IMR-90 (cell line): ENCODE measurements at regions not wholly inside any gene's neighbourhood (a gene's known extent, or its start where the extent isn't known, plus 50 kb on each side); places are given as distances from the start of the nearest gene placed in this dataset.

Experiments
- ATAC-seq: fragments of 200-7000 bp; cut with Tn5 transposase; 2 replicates; pipeline ENCODE4 v1.9.1; 2020; ENCODE audit warnings: low read depth, mild to moderate bottlenecking, moderate library complexity
- BruUV-seq: library from RNA; stranded (reverse); fragments of 400-500 nt; replicated peaks from 2 replicates; lab custom pipeline; 2021; lab: Mats Ljungman, UMichigan
- CTCF ChIA-PET: fragments of 300-600 bp; formaldehyde crosslinking; extraction: SDS; loops from one replicate; lab custom pipeline; 2021; ENCODE audit warnings: antibody characterized with exemption; lab: Yijun Ruan, JAX
- POLR2A ChIA-PET: fragments of 300-600 bp; sonication (Branson Sonifier 250); formaldehyde crosslinking; loops from one replicate; lab custom pipeline; 2022; ENCODE audit warnings: antibody characterized with exemption; ENCODE audit not compliant: unreplicated experiment; lab: Charles Lee
- DNase-seq: peaks from one replicate; pipeline ENCODE4 v3.0.0; 2013
- H2AFZ ChIP-seq: replicated peaks from 2 replicates; pipeline ENCODE3; 2013; ENCODE audit warnings: low read length, mild to moderate bottlenecking; ENCODE audit not compliant: poor library complexity
- H2AK5ac ChIP-seq: 2 replicates; pipeline ENCODE4 v1.6.1; 2013; ENCODE audit warnings: low read depth, low read length, inconsistent platforms
- H2AK9ac ChIP-seq: replicated peaks from 2 replicates; pipeline ENCODE3; 2013; ENCODE audit warnings: mild to moderate bottlenecking, low read depth, low read length, moderate library complexity; ENCODE audit not compliant: poor library complexity
- H2BK120ac ChIP-seq: 2 replicates; pipeline ENCODE4 v1.6.1; 2013; ENCODE audit warnings: low read depth, low read length, inconsistent platforms
- H2BK15ac ChIP-seq: 3 replicates; pipeline ENCODE4 v1.6.1; 2013; ENCODE audit warnings: low read depth, low read length, inconsistent platforms
- H2BK20ac ChIP-seq: 2 replicates; pipeline ENCODE4 v1.6.1; 2013; ENCODE audit warnings: low read depth, mild to moderate bottlenecking, inconsistent platforms, low read length, moderate library complexity
- H2BK5ac ChIP-seq: 2 replicates; pipeline ENCODE4 v1.6.1; 2013; ENCODE audit warnings: mild to moderate bottlenecking, low read depth, low read length, inconsistent platforms; ENCODE audit not compliant: poor library complexity, severe bottlenecking
- H3K14ac ChIP-seq: replicated peaks from 2 replicates; pipeline ENCODE4 v1.6.1; 2013; ENCODE audit warnings: low read depth, low read length, inconsistent platforms
- H3K18ac ChIP-seq: 2 replicates; pipeline ENCODE4 v1.6.1; 2013; ENCODE audit warnings: low read depth, low read length, control low read depth
- H3K23ac ChIP-seq: 2 replicates; pipeline ENCODE4 v1.6.1; 2013; ENCODE audit warnings: low read depth, low read length, inconsistent platforms
- H3K27ac ChIP-seq: 2 replicates; pipeline ENCODE4 v1.5.1; 2013; ENCODE audit warnings: mild to moderate bottlenecking, control low read depth, low read length; ENCODE audit not compliant: insufficient read depth
- H3K27me3 ChIP-seq: 2 replicates; pipeline ENCODE4 v1.6.1; 2013; ENCODE audit warnings: low read length; ENCODE audit not compliant: control insufficient read depth, insufficient read depth
- H3K36me3 ChIP-seq: 2 replicates; pipeline ENCODE4 v1.6.1; 2013; ENCODE audit warnings: low read length, mixed read lengths; ENCODE audit not compliant: control insufficient read depth, insufficient read depth
- H3K4ac ChIP-seq: 2 replicates; pipeline ENCODE4 v1.6.1; 2013; ENCODE audit warnings: low read depth, low read length, inconsistent platforms
- H3K4me1 ChIP-seq: 2 replicates; pipeline ENCODE4 v1.6.1; 2013; ENCODE audit warnings: low read length, mixed read lengths; ENCODE audit not compliant: control insufficient read depth, insufficient read depth
- H3K4me2 ChIP-seq: 2 replicates; pipeline ENCODE4 v1.6.1; 2013; ENCODE audit warnings: low read depth, mild to moderate bottlenecking, control low read depth, low read length, moderate library complexity
- H3K4me3 ChIP-seq: 2 replicates; pipeline ENCODE4 v1.5.1; 2013; ENCODE audit warnings: low read depth, mild to moderate bottlenecking, control low read depth, low read length, moderate library complexity; ENCODE audit not compliant: insufficient read depth
- H3K56ac ChIP-seq: 2 replicates; pipeline ENCODE4 v1.6.1; 2013; ENCODE audit warnings: low read length, inconsistent platforms; ENCODE audit not compliant: insufficient read depth; ENCODE audit errors: extremely low read depth
- H3K79me1 ChIP-seq, 2 experiments: 2 replicates each; pipeline ENCODE4 v1.6.1; 2013; ENCODE audit warnings: low read length in 2 of 2, inconsistent platforms in 1 of 2, low read depth in 1 of 2
- H3K9ac ChIP-seq: 2 replicates; pipeline ENCODE4 v1.6.1; 2013; ENCODE audit warnings: low read depth, low read length, control low read depth
- H3K9me1 ChIP-seq: 2 replicates; pipeline ENCODE4 v1.6.1; 2013; ENCODE audit warnings: low read length, inconsistent platforms; ENCODE audit not compliant: insufficient read depth
- H3K9me3 ChIP-seq: 2 replicates; pipeline ENCODE4 v1.6.1; 2013; ENCODE audit warnings: low read length; ENCODE audit not compliant: control insufficient read depth, insufficient read depth
- H4K20me1 ChIP-seq: 2 replicates; pipeline ENCODE4 v1.6.1; 2013; ENCODE audit warnings: low read length, inconsistent platforms; ENCODE audit not compliant: insufficient read depth
- H4K5ac ChIP-seq: 2 replicates; pipeline ENCODE4 v1.6.1; 2013; ENCODE audit warnings: mild to moderate bottlenecking, low read depth, low read length, control low read depth
- H4K8ac ChIP-seq, 2 experiments: 2 replicates each; pipeline ENCODE4 v1.6.1; 2013; ENCODE audit warnings: low read depth in 2 of 2, low read length in 2 of 2, control low read depth in 1 of 2, inconsistent platforms in 1 of 2
- H4K91ac ChIP-seq: 2 replicates; pipeline ENCODE4 v1.6.1; 2013; ENCODE audit warnings: low read depth, low read length, inconsistent platforms; ENCODE audit not compliant: insufficient read depth
- CEBPB ChIP-seq: IDR thresholded peaks from 2 replicates; pipeline ENCODE4 v1.6.1; 2012; ENCODE audit warnings: low read depth, low read length, improper control_type of control experiment
- SMC3 ChIP-seq: fragments of 150-350 bp; IDR thresholded peaks from 2 replicates; pipeline ENCODE4 v1.6.1; 2016; ENCODE audit warnings: low read depth, mild to moderate bottlenecking, antibody characterized with exemption, low read length, moderate library complexity
- WGBS, 2 experiments: methylation state at CpG; one replicate each; pipeline versions ENCODE4 v1.1.5 to v1.1.7; 2013; ENCODE audit warnings: missing lambda C conversion rate in 2 of 2; ENCODE audit not compliant: insufficient read length in 1 of 2; ENCODE audit errors: extremely low coverage in 2 of 2; 5-methylcytosine and 5-hydroxymethylcytosine counted together
- dilution Hi-C: fragments of 300-500 bp; cut with HindIII; formaldehyde crosslinking; loops from one replicate; pipeline ENCODE4 v1.14.3; 2018; ENCODE audit warnings: low sequenced_read_pairs; ENCODE audit not compliant: unreplicated experiment
- in situ Hi-C: fragments of 300-500 bp; cut with MboI; formaldehyde crosslinking; loops from 3 replicates; pipeline ENCODE4 v1.14.3; 2019; ENCODE audit warnings: low sequenced_read_pairs, inconsistent platforms, mixed read lengths
- intact Hi-C: fragments of 100-400 bp; cut with micrococcal nuclease; formaldehyde crosslinking; loops from 2 replicates; pipeline ENCODE4 v1.10.0; 2022
- TF ChIP-seq, protein P1 (sequence below): fragments of 150-350 bp; IDR thresholded peaks from 2 replicates; pipeline ENCODE4 v1.6.1; 2016; ENCODE audit warnings: low read depth, mild to moderate bottlenecking, low read length, moderate library complexity, borderline replicate concordance
- TF ChIP-seq, protein P2 (sequence below): fragments of 150-350 bp; IDR thresholded peaks from 2 replicates; pipeline ENCODE4 v1.6.1; 2017; ENCODE audit warnings: mild to moderate bottlenecking, antibody characterized with exemption, low read length, low read depth

DNA sequence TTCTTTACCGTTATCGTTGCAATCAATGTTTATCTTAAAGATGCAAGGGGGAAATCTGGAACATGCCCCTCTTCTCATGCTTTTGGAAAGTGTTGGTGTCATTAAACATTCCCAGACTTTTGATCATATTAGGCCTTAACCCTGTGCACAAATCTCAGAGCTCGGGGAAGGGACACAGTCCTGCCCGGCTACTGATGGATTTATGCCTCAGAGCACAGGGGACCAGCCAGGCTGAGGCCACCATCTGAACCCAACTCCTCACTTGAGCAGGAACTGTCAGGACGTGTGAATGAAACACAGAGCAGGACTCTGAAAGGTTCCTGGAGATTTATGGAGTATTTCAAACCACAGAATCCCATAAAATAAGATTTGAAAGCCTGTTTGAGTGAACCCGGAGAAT lies 132.0 kb upstream of the CXCL12 start:
- Histone ChIP-seq H2AFZ (no peak overlapping the region), H4K5ac (no peak overlapping the region), H3K36me3 (no peaks in the 10 kb centered on the region), H3K9ac (no peak overlapping the region), H4K20me1 (no peaks in the 10 kb centered on the region), H3K79me1 (no peaks in the 10 kb centered on the region), H3K23ac (no peak overlapping the region), H2AK5ac (no peak overlapping the region), H4K8ac (no peak overlapping the region), H4K91ac (no peak overlapping the region), H3K4me1 (no peaks in the 10 kb centered on the region), H3K4me3 (no peak overlapping the region), H3K14ac (no peak overlapping the region), H3K56ac (no peak overlapping the region), H3K4ac (no peak overlapping the region), H3K27ac (no peak overlapping the region), H3K9me3 (no peaks in the 10 kb centered on the region), H3K18ac (no peak overlapping the region), H2BK120ac (no peak overlapping the region), H3K9me1 (no peaks in the 10 kb centered on the region; the same call in 1 of the 2 replicates), H2BK15ac (no peak overlapping the region), H3K4me2 (no peak overlapping the region), H3K27me3 (peaks cover 7% of the 10 kb centered on the region), H2BK20ac (no peak overlapping the region), H2BK5ac (no peak overlapping the region), H2AK9ac (no peak overlapping the region)
- TF ChIP-seq, protein P1, sequence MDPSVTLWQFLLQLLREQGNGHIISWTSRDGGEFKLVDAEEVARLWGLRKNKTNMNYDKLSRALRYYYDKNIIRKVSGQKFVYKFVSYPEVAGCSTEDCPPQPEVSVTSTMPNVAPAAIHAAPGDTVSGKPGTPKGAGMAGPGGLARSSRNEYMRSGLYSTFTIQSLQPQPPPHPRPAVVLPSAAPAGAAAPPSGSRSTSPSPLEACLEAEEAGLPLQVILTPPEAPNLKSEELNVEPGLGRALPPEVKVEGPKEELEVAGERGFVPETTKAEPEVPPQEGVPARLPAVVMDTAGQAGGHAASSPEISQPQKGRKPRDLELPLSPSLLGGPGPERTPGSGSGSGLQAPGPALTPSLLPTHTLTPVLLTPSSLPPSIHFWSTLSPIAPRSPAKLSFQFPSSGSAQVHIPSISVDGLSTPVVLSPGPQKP, result no peak
- TF ChIP-seq SMC3, result no peak
- TF ChIP-seq, protein P2, sequence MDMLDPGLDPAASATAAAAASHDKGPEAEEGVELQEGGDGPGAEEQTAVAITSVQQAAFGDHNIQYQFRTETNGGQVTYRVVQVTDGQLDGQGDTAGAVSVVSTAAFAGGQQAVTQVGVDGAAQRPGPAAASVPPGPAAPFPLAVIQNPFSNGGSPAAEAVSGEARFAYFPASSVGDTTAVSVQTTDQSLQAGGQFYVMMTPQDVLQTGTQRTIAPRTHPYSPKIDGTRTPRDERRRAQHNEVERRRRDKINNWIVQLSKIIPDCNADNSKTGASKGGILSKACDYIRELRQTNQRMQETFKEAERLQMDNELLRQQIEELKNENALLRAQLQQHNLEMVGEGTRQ, result no peak
- TF ChIP-seq CEBPB, result no peak
- no TSS peak for BruUV-seq
- ATAC-seq, result no peak
- CTCF ChIA-PET, result no interaction called here
- WGBS, 2 experiments, result no CpG with 5 or more reads among the region's 6 CpGs
- intact Hi-C loops (no loop called here), dilution Hi-C loops (no loop called here), in situ Hi-C loops (no loop called here)
- POLR2A ChIA-PET, result no interaction called here
- DNase-seq, result no peak
